ENCODE measurements at regions not wholly inside any gene's neighbourhood (a gene's known extent, or its start where the extent isn't known, plus 50 kb on each side); places are given as distances from the start of the nearest gene placed in this dataset.

DNA sequence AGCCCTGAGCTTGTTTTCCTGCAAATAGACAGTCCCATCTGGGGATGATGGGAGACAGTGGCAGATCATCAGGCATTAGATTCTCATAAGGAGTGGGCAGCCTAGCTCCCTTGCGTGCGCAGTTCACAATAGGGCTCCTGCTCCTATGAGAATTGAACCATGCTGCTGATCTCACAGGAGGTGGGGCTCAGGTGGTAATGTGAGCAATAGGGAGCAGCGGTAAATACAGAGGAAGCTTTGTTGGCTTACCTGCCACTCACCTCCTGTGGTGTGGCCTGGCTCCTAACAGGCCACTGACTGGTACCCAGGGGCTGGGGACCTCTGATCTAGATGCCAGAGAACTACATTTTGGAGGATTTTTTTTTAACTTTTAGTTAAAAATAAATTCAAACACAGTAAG is 434.8 kb upstream of the MKI67 start:
- no peak overlapping the region for H3K4me3 Mint-ChIP-seq
- ATAC-seq, result no peak

DNA sequence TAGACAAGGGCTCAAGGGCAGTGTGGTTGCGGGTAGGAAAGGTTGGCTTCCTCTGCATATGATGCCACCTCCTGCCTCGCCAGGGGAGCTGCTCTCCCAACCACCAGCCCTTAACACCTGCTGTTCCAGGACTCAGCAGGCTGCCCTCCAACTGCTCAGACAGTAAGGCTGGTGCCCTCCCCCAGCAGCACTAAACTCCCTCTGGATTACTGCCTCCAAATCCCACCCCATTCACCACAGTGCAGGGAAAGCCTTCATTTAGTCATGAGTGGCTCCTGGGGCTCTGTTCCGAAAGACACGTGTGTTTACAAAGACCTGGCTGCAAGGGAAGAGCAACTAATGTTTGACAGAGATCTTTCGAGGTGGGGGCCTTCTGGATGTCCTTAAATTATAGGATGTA is 437.2 kb upstream of the MKI67 start:
- ATAC-seq (no peak), DNase-seq (no peak)
- POLR2A ChIA-PET, result no interaction called here
- Mint-ChIP-seq H3K9me3 (peaks cover 0 to 7% (median 0%) of the 10 kb centered on the region in 9 donors), H3K27me3 (peaks cover 2 to 21% (median 4%) of the 10 kb centered on the region in 5 donors), H3K27ac (no peak overlapping the region), H3K4me3 (no peak overlapping the region), H3K4me1 (no peaks in the 10 kb centered on the region), H3K36me3 (no peaks in the 10 kb centered on the region)

More for the DNA sequence above, 434.8 kb upstream of the MKI67 start:
- Mint-ChIP-seq H3K27me3 (peaks cover 4 to 23% (median 9%) of the 10 kb centered on the region in 5 donors), H3K9me3 (peaks cover 0 to 10% (median 0%) of the 10 kb centered on the region in 9 donors), H3K36me3 (no peaks in the 10 kb centered on the region), H3K27ac (no peak overlapping the region), H3K4me1 (no peaks in the 10 kb centered on the region)
- POLR2A ChIA-PET, result no interaction called here
- DNase-seq, result no peak

DNA sequence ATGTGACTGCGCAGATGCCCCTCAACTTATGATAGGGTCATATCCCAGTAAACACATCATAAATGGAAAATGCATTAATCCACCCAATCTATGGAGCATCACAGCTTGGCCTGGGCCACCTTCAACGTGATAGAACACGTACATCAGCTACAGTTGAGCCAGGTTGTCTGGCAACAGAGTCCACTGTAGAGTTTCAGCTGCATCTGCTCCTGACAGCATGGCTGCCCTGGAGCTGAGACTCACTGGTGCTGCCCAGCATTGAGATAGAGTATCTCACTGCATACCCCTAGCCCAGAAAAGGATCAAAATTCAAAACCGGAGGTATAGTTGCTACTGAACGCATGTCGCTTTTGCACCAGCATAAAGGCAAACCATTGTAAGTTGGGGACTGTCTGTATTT is 437.7 kb upstream of the MKI67 start:
- ATAC-seq (no peak), DNase-seq (no peak)
- Mint-ChIP-seq H3K4me1 (no peaks in the 10 kb centered on the region), H3K36me3 (no peaks in the 10 kb centered on the region), H3K4me3 (no peak overlapping the region), H3K9me3 (peaks cover 0 to 7% (median 0%) of the 10 kb centered on the region in 9 donors), H3K27ac (no peak overlapping the region), H3K27me3 (peaks cover 2 to 21% (median 4%) of the 10 kb centered on the region in 5 donors)
- POLR2A ChIA-PET, result no interaction called here

DNA sequence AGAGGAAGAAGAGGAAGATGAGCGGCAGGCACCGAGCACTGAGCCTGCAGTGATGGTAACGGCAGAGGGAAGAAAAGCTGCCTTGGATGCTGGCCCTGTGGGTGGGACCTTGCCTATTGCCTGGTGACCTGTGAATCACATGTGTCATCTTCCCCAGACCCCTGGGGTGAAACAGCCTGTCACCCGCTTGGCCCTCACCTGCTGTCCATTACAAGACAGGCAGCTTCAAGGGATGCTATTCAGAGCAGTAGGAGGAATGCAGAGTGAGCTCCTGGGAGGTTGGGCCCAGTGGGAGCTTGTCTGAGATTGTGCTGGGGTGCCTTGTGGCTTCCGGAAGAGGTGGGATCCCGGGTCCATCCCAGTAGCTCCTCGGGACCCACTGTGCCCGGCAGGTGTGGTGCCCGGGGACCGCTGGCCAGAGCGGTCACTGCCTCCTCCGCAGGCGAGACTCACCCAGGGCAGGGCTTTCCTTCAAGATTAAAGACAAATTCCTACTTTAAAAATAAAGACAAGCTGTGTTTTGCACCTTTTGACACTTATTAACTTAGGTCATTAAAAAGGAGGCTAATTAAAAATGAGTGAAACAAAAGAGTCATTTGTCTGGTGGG is 440.2 kb upstream of the MKI67 start:
- DNase-seq (no peak), ATAC-seq (no peak)
- Mint-ChIP-seq H3K36me3 (no peaks in the 10 kb centered on the region), H3K9me3 (peaks cover 0 to 7% (median 0%) of the 10 kb centered on the region in 9 donors), H3K27ac (no peak overlapping the region), H3K27me3 (peaks cover 0 to 17% (median 6%) of the 10 kb centered on the region in 5 donors), H3K4me3 (no peak overlapping the region), H3K4me1 (no peaks in the 10 kb centered on the region)
- POLR2A ChIA-PET, result no interaction called here

DNA sequence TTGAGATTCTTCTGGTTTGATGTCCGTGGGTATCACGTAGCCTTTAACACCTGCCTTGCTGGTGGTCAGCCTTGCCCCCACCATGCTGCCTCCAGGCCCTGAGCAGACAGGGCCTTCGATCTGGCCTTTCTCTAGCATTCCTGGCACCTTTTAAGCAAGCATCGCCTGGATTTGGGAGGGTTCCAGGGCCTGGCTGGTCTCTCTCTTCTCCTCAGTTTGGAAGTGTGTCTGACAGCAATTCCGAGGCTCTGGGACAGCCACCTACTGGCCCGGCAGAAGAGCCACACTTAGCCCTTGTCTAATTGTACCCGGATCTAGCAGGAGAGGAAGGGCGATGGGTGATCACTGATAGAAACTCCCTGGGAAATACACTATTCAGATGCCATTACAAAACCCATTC is 441.3 kb upstream of the MKI67 start:
- Mint-ChIP-seq H3K27ac (no peak overlapping the region), H3K4me3 (no peak overlapping the region), H3K27me3 (peaks cover 0 to 14% (median 3%) of the 10 kb centered on the region in 5 donors), H3K9me3 (peaks cover 0 to 7% (median 0%) of the 10 kb centered on the region in 9 donors), H3K4me1 (no peaks in the 10 kb centered on the region), H3K36me3 (no peaks in the 10 kb centered on the region)
- POLR2A ChIA-PET, result no interaction called here
- no peak for DNase-seq
- no peak for ATAC-seq

DNA sequence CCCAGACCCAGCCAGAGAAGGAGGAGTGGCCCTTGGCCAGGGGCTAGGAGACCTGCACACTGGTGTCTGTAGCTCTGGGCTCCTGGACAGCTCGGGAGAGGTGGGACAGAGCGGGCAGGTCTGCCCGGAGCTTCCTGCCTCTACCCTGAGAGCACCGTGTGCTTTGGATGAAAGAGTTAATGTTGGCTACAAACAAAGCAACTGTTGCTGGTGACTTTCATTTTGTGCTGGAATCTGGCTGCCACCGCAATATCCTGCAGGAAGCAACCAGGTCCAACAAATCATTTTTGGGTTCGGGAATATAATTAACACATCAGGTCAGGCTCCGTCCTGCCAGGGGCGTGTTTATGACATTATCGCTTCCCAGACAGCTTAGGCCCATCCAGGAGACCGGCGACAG is 441.8 kb upstream of the MKI67 start:
- Mint-ChIP-seq H3K27me3 (peaks cover 0 to 14% (median 3%) of the 10 kb centered on the region in 5 donors), H3K4me1 (no peaks in the 10 kb centered on the region), H3K9me3 (peaks cover 0 to 7% (median 0%) of the 10 kb centered on the region in 9 donors), H3K27ac (no peak overlapping the region), H3K4me3 (no peak overlapping the region), H3K36me3 (no peaks in the 10 kb centered on the region)
- ATAC-seq, result no peak
- DNase-seq, result no peak
- POLR2A ChIA-PET, result no interaction called here

DNA sequence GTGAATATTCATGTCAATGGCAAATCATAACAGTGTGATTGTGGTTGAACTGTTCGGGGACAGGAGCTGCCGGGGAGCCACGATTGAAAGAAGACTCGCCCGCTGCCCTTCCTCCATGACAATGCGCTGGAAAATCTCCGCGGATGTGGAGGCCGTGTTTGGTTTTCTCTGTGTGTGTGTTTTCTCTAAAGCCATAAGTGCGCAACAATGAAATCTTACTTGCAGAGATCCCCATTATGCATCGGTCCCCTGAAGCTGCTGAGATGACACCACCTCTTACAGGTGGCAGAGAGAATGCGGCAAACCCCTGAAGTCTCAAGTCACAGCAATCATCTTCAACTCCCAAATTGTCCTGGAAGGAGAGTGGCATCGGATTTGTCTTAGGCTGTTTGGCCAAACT is 442.3 kb upstream of the MKI67 start:
- Mint-ChIP-seq H3K9me3 (peaks cover 0 to 5% (median 0%) of the 10 kb centered on the region in 9 donors), H3K4me1 (no peaks in the 10 kb centered on the region), H3K27ac (no peak overlapping the region), H3K27me3 (peaks cover 0 to 12% (median 3%) of the 10 kb centered on the region in 5 donors), H3K36me3 (no peaks in the 10 kb centered on the region), H3K4me3 (no peak overlapping the region)
- DNase-seq (no peak), ATAC-seq (no peak)
- POLR2A ChIA-PET, result no interaction called here

DNA sequence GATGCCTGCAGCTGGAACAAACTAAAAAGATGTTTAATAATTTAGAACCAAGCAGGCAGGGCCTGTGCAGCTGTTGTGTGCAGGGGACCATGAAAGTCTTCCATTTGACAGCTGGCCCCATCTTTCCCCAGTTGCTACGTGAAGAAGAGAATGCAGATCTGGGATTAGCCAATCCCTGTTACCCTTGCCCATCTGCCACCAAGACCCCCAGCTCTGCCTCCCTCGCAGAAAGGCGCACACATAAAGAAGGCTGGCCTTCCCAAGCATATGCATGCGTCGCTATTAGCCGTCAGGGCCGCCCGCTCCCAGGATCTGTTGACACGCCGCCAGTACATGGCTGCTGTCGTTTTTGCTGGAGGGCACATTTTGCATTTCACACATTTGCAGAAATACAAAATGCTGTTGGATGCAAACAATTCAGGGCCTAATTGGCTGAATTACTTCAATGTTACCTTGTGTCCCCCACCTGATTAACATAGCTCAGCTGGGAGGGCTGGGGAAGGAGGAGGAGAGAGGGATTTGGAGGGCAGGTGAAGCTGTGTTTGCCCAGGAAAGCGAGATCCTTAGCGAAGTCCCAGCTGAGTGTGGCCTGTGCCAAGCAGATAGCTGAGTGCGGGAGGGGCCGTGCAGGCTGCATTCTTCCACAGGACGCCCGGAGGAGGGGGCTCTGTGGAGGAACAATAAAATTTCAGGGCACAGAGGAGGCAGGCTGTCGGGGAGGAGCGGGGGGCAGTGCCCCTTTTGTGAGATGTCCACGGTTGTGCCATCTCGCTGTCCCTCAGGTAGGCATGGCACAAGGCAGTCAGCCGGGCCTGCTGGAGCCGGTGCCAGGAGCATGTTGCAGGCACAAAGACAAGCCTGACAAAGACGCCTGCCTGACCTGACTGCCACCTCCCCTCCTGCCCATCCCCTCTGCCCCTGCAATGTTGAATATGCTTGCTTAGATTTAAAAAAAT is 443.0 kb upstream of the MKI67 start:
- H3K27me3 Mint-ChIP-seq, result peaks cover 0 to 7% (median 3%) of the 10 kb centered on the region in 5 donors
- DNase-seq, result no peak
- H3K4me3 Mint-ChIP-seq, result no peak overlapping the region

DNA sequence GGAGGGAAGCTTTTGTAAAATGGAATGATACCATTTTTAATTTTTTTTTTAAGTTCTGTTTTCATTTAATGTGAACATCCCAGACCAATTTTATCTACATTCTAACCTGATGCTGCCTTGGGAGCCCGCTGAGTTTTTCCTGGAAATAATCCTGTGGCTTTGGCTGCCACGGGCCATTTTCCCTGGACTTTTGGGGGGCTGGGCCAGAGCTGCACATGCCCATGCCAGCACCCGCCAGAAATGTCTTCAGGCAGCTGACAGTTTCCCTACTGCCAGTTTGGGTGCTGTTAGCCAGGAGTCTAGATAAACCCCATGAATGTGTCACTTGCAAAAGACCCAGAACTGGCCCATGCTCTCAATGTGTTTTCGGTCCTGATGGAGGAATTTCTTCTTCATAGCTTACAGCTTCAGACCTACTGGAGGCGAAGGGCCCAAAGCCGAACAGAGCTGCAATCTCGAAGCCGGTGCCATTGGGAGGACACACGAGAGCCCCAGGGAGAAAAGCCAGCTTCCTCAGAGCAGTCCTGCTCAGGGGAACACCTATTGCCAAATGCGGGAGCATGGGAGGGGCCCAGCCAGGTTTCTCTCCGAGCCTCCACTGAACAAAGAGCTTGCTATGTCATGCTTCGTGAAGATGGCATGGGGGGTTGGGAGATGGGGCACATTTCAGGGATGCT is 444.2 kb upstream of the MKI67 start:
- POLR2A ChIA-PET, result no interaction called here
- Mint-ChIP-seq H3K27me3 (peaks cover 0 to 7% (median 3%) of the 10 kb centered on the region in 5 donors), H3K9me3 (no peaks in the 10 kb centered on the region), H3K4me3 (no peak overlapping the region), H3K27ac (no peak overlapping the region), H3K4me1 (no peaks in the 10 kb centered on the region), H3K36me3 (no peaks in the 10 kb centered on the region)
- ATAC-seq (no peak), DNase-seq (no peak)

More for the DNA sequence above, 443.0 kb upstream of the MKI67 start:
- no peaks in the 10 kb centered on the region for H3K36me3 Mint-ChIP-seq
- no peak overlapping the region for H3K27ac Mint-ChIP-seq
- ATAC-seq, result no peak
- no peaks in the 10 kb centered on the region for H3K9me3 Mint-ChIP-seq
- POLR2A ChIA-PET, result no interaction called here
- H3K4me1 Mint-ChIP-seq, result no peaks in the 10 kb centered on the region

DNA sequence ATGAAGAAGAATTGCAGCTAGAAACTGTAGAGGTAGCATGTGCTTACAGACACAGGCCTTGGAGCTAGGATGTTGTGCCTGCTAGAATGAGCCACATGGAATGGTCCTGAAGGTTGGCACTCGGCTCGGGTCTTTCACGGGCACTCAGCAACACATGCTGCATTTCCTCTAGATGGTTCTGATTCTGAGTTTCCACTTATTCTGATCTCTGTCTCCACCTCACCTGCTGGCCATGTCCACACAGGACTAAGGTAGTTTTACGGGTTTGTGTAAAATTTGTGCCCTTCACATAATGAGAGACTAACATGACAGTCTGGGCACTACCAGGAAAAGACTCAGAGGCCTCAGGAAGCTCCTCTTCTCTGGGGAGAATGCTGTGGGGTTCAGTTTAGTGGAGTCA is 444.8 kb upstream of the MKI67 start:
- H3K4me1 Mint-ChIP-seq, result no peaks in the 10 kb centered on the region
- DNase-seq (no peak), ATAC-seq (no peak)
- H3K27ac Mint-ChIP-seq, result no peak overlapping the region
- no peaks in the 10 kb centered on the region for H3K9me3 Mint-ChIP-seq
- H3K27me3 Mint-ChIP-seq, result peaks cover 0 to 7% (median 3%) of the 10 kb centered on the region in 5 donors
- POLR2A ChIA-PET, result no interaction called here
- H3K4me3 Mint-ChIP-seq, result no peak overlapping the region
- H3K36me3 Mint-ChIP-seq, result no peaks in the 10 kb centered on the region

DNA sequence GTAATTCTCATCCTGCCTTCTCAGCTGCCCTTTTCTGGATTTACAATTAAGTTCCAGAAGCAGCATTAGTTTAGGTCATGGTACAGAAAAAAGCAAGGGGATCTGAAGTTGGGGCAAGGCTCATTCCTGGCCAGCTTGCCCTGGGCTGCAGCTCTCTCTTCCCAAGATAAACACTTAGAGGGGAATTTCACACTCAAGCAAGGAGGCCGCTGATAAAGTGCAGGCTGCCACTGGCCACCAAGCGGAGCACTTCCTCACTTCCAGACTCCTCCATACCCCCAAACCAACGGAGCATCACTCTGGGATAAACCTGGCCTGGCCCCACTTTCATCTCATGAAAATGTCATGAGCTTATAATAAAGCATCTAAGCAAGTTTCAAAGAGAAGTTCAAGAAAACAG is 445.5 kb upstream of the MKI67 start:
- POLR2A ChIA-PET, result no interaction called here
- ATAC-seq (no peak), DNase-seq (no peak)
- Mint-ChIP-seq H3K4me3 (no peak overlapping the region), H3K27me3 (peaks cover 0 to 7% (median 3%) of the 10 kb centered on the region in 5 donors), H3K27ac (no peak overlapping the region), H3K36me3 (no peaks in the 10 kb centered on the region), H3K9me3 (no peaks in the 10 kb centered on the region), H3K4me1 (no peaks in the 10 kb centered on the region)

DNA sequence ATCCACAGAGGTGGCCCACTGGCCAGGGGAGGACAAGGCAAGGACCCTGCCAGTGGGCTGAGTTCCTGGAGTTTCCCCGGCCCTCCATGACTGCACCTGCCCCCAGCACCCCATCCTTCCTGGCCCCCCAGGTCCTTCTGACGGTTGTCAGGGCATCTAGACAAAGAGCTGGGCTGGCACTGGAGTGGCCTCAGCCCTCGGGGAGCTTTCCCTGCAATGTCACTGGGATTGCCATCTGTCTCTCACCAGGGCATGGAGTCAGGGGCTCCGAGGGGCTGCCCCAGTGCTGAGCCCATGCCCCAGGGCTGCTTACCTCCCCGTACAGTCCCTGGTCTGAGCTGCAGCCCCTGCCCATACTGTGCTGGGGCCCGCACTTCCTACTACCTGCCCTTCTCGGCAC is 446.5 kb upstream of the MKI67 start:
- ATAC-seq, result no peak

DNA sequence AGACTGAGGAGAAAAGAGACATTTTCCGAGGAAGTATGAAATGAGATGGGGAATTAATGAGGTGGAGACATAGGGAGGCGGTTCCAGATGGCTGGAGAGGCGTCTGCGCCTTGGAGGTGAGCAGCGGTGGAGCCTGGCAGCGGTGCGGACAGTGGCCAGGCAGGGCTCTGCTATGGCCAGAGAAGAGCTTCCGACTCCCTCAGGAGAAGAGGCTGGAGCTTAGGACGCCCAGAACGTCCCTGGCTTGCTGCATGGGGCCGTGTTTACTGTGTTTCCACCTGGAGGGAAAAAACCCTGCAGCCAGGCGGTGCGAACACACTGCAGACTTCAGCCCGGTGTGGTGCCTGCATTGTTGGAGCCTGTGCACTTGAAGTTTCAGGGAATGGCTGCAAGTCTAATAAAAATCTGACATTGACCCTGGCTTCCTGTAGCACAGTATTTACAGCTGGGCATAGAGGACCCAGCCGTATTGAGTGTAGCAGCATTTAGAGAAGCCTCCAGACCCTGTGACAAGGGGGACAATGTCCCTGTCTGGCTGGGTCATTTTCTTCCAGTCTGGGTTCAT is 447.1 kb upstream of the MKI67 start:
- POLR2A ChIA-PET, result no interaction called here
- Mint-ChIP-seq H3K36me3 (no peaks in the 10 kb centered on the region), H3K4me1 (no peaks in the 10 kb centered on the region), H3K4me3 (no peak overlapping the region), H3K27me3 (peaks cover 0 to 5% (median 1%) of the 10 kb centered on the region in 5 donors), H3K9me3 (no peaks in the 10 kb centered on the region), H3K27ac (no peak overlapping the region)
- DNase-seq (no peak), ATAC-seq (no peak)

More for the DNA sequence above, 446.5 kb upstream of the MKI67 start:
- POLR2A ChIA-PET, result no interaction called here
- no peak for DNase-seq
- no peaks in the 10 kb centered on the region for H3K4me1 Mint-ChIP-seq
- H3K4me3 Mint-ChIP-seq, result no peak overlapping the region
- no peak overlapping the region for H3K27ac Mint-ChIP-seq
- H3K27me3 Mint-ChIP-seq, result peaks cover 0 to 5% (median 2%) of the 10 kb centered on the region in 5 donors
- no peaks in the 10 kb centered on the region for H3K9me3 Mint-ChIP-seq
- no peaks in the 10 kb centered on the region for H3K36me3 Mint-ChIP-seq
